Activated CD4-positive, alpha-beta memory T cell treated with anti-CD3 and anti-CD28 coated beads for 36 hours (primary cell): ENCODE measurements at regions not wholly inside any gene's neighbourhood (a gene's known extent, or its start where the extent isn't known, plus 50 kb on each side); places are given as distances from the start of the nearest gene placed in this dataset.
"Not testable (repeated sequence)": the region's sequence is repeated elsewhere in the genome, so short reads cannot be mapped to it uniquely, and the experiment has no call there.

Experiments
- CTCF ChIA-PET: fragments of 350-600 bp; sonication (Branson Sonifier 250); formaldehyde crosslinking; loops from one replicate; lab custom pipeline; 2021; ENCODE audit warnings: antibody characterized with exemption, inconsistent platforms; lab: Charles Lee
- POLR2A ChIA-PET: fragments of 350-600 bp; sonication (Branson Sonifier 250); formaldehyde crosslinking; loops from one replicate; lab custom pipeline; 2021; ENCODE audit warnings: antibody characterized with exemption; lab: Charles Lee
- DNase-seq: peaks from one replicate; pipeline ENCODE4 v3.0.0-alpha.2; 2020
- H3K27ac Mint-ChIP-seq: one replicate; pipeline ENCODE4 v1.8.0; 2021; ENCODE audit warnings: mixed read lengths
- H3K27me3 Mint-ChIP-seq: one replicate; pipeline ENCODE4 v1.8.0; 2021; ENCODE audit warnings: mixed read lengths
- H3K36me3 Mint-ChIP-seq: one replicate; pipeline ENCODE4 v1.8.0; 2021; ENCODE audit warnings: mixed read lengths
- H3K4me1 Mint-ChIP-seq: one replicate; pipeline ENCODE4 v1.8.0; 2021; ENCODE audit warnings: low read depth, mixed read lengths
- H3K4me3 Mint-ChIP-seq: one replicate; pipeline ENCODE4 v1.8.0; 2021; ENCODE audit warnings: mild to moderate bottlenecking, mixed read lengths
- H3K9me3 Mint-ChIP-seq: one replicate; pipeline ENCODE4 v1.8.0; 2021; ENCODE audit warnings: mixed read lengths
- intact Hi-C: fragments of 100-400 bp; cut with micrococcal nuclease; formaldehyde crosslinking; loops from one replicate; pipeline ENCODE4 v1.15.1; 2023

- Mint-ChIP-seq H3K4me3 (no peak overlapping the region), H3K27me3 (no peaks in the 10 kb centered on the region), H3K4me1 (no peaks in the 10 kb centered on the region), H3K36me3 (no peaks in the 10 kb centered on the region), H3K27ac (no peak overlapping the region), H3K9me3 (peaks cover 5% of the 10 kb centered on the region)
- DNase-seq, result no peak
- ChIA-PET POLR2A (no interaction called here), CTCF (no interaction called here)
- intact Hi-C loops, result no loop called here
These were observed 157.7 kb upstream of the TMEM132C start for GRCh38 chr12:128109236-128109635.

GRCh38 chr12:128109636-128110035 is 157.3 kb upstream of the TMEM132C start:
- CTCF ChIA-PET, result no interaction called here
- Mint-ChIP-seq H3K9me3 (peaks cover 2% of the 10 kb centered on the region), H3K27ac (no peak overlapping the region), H3K27me3 (no peaks in the 10 kb centered on the region), H3K36me3 (no peaks in the 10 kb centered on the region), H3K4me3 (no peak overlapping the region), H3K4me1 (no peaks in the 10 kb centered on the region)
- intact Hi-C loops, result no loop called here
- DNase-seq, result no peak
- POLR2A ChIA-PET, result no interaction called here

- Mint-ChIP-seq H3K27me3 (no peaks in the 10 kb centered on the region), H3K9me3 (peaks cover 2% of the 10 kb centered on the region), H3K4me3 (no peak overlapping the region), H3K27ac (no peak overlapping the region), H3K36me3 (no peaks in the 10 kb centered on the region), H3K4me1 (no peaks in the 10 kb centered on the region)
- DNase-seq, result no peak
- ChIA-PET CTCF (no interaction called here), POLR2A (interaction anchor here (0.6 kb wide), 1 partner anchor 28 kb away, joined by 4 read pairs; no protein-coding TSS in a partner anchor)
- intact Hi-C loops, result no loop called here
These were observed 155.6 kb upstream of the TMEM132C start for GRCh38 chr12:128111333-128111732.

- Mint-ChIP-seq H3K4me1 (no peaks in the 10 kb centered on the region), H3K4me3 (no peak overlapping the region), H3K36me3 (no peaks in the 10 kb centered on the region), H3K27me3 (no peaks in the 10 kb centered on the region), H3K27ac (no peak overlapping the region), H3K9me3 (peaks cover 2% of the 10 kb centered on the region)
- ChIA-PET CTCF (no interaction called here), POLR2A (no interaction called here)
- intact Hi-C loops, result no loop called here
- DNase-seq, result no peak
These were observed 155.0 kb upstream of the TMEM132C start for GRCh38 chr12:128111951-128112350.

- H3K9me3 Mint-ChIP-seq, H3K36me3 Mint-ChIP-seq, DNase-seq, H3K27me3 Mint-ChIP-seq, H3K27ac Mint-ChIP-seq, POLR2A ChIA-PET, CTCF ChIA-PET, intact Hi-C loops, H3K4me3 Mint-ChIP-seq, H3K4me1 Mint-ChIP-seq: not testable (repeated sequence)
These were observed 153.7 kb upstream of the TMEM132C start for GRCh38 chr12:128113250-128113649.

GRCh38 chr12:128114485-128114884 is 152.5 kb upstream of the TMEM132C start:
- POLR2A ChIA-PET, result no interaction called here
- no peak for DNase-seq
- CTCF ChIA-PET, result no interaction called here
- Mint-ChIP-seq H3K9me3 (peaks cover 7% of the 10 kb centered on the region), H3K27ac (no peak overlapping the region), H3K4me3 (no peak overlapping the region), H3K27me3 (no peaks in the 10 kb centered on the region), H3K36me3 (no peaks in the 10 kb centered on the region), H3K4me1 (no peaks in the 10 kb centered on the region)
- intact Hi-C loops, result no loop called here

- no peak overlapping the region for H3K27ac Mint-ChIP-seq
- H3K36me3 Mint-ChIP-seq, result no peaks in the 10 kb centered on the region
- H3K9me3 Mint-ChIP-seq, result peaks cover 7% of the 10 kb centered on the region
- CTCF ChIA-PET, result no interaction called here
- no peaks in the 10 kb centered on the region for H3K4me1 Mint-ChIP-seq
- intact Hi-C loops, result no loop called here
- no peak for DNase-seq
- POLR2A ChIA-PET, result no interaction called here
- no peak overlapping the region for H3K4me3 Mint-ChIP-seq
- no peaks in the 10 kb centered on the region for H3K27me3 Mint-ChIP-seq
These were observed 150.4 kb upstream of the TMEM132C start for GRCh38 chr12:128116537-128116936.

- no peak overlapping the region for H3K4me3 Mint-ChIP-seq
These were observed 146.9 kb upstream of the TMEM132C start for GRCh38 chr12:128120035-128120434.

GRCh38 chr12:128121424-128121823 is 145.5 kb upstream of the TMEM132C start:
- Mint-ChIP-seq H3K27me3 (no peaks in the 10 kb centered on the region), H3K4me1 (no peaks in the 10 kb centered on the region), H3K27ac (no peak overlapping the region), H3K4me3 (no peak overlapping the region), H3K36me3 (no peaks in the 10 kb centered on the region), H3K9me3 (peaks cover 8% of the 10 kb centered on the region)
- POLR2A ChIA-PET, result no interaction called here
- intact Hi-C loops, result no loop called here
- CTCF ChIA-PET, result no interaction called here
- no peak for DNase-seq

More at GRCh38 chr12:128120035-128120434, 146.9 kb upstream of the TMEM132C start:
- CTCF ChIA-PET, result no interaction called here
- intact Hi-C loops, result no loop called here
- H3K27ac Mint-ChIP-seq, result no peak overlapping the region
- peaks cover 8% of the 10 kb centered on the region for H3K9me3 Mint-ChIP-seq
- no peaks in the 10 kb centered on the region for H3K4me1 Mint-ChIP-seq
- H3K27me3 Mint-ChIP-seq, result no peaks in the 10 kb centered on the region
- POLR2A ChIA-PET, result no interaction called here
- no peaks in the 10 kb centered on the region for H3K36me3 Mint-ChIP-seq
- DNase-seq, result no peak

GRCh38 chr12:128123096-128123495 is 143.9 kb upstream of the TMEM132C start:
- POLR2A ChIA-PET, result no interaction called here
- no peak for DNase-seq
- CTCF ChIA-PET, result no interaction called here
- Mint-ChIP-seq H3K36me3 (no peaks in the 10 kb centered on the region), H3K27ac (no peak overlapping the region), H3K9me3 (peaks cover 3% of the 10 kb centered on the region), H3K4me3 (no peak overlapping the region), H3K4me1 (no peaks in the 10 kb centered on the region), H3K27me3 (no peaks in the 10 kb centered on the region)
- intact Hi-C loops, result no loop called here

GRCh38 chr12:128131955-128132354 is 135.0 kb upstream of the TMEM132C start:
- no peaks in the 10 kb centered on the region for H3K4me1 Mint-ChIP-seq
- H3K4me3 Mint-ChIP-seq, result no peak overlapping the region
- ChIA-PET CTCF (no interaction called here), POLR2A (no interaction called here)
- H3K36me3 Mint-ChIP-seq, result no peaks in the 10 kb centered on the region
- intact Hi-C loops, result no loop called here
- no peaks in the 10 kb centered on the region for H3K27me3 Mint-ChIP-seq
- no peaks in the 10 kb centered on the region for H3K9me3 Mint-ChIP-seq
- DNase-seq, result no peak
- H3K27ac Mint-ChIP-seq, result no peak overlapping the region

GRCh38 chr12:128133321-128134073 is 133.5 kb upstream of the TMEM132C start:
- H3K36me3 Mint-ChIP-seq, result no peaks in the 10 kb centered on the region
- no peaks in the 10 kb centered on the region for H3K27me3 Mint-ChIP-seq
- H3K4me1 Mint-ChIP-seq, result no peaks in the 10 kb centered on the region
- POLR2A ChIA-PET, result no interaction called here
- H3K4me3 Mint-ChIP-seq, result no peak overlapping the region
- no peak overlapping the region for H3K27ac Mint-ChIP-seq
- intact Hi-C loops, result no loop called here
- peaks cover under 1% of the 10 kb centered on the region for H3K9me3 Mint-ChIP-seq
- CTCF ChIA-PET, result no interaction called here
- no peak for DNase-seq

GRCh38 chr12:128137140-128137539 is 129.8 kb upstream of the TMEM132C start:
- ChIA-PET CTCF (no interaction called here), POLR2A (no interaction called here)
- H3K27ac Mint-ChIP-seq, result no peak overlapping the region
- H3K4me3 Mint-ChIP-seq, result no peak overlapping the region
- no peaks in the 10 kb centered on the region for H3K36me3 Mint-ChIP-seq
- no peak for DNase-seq
- H3K27me3 Mint-ChIP-seq, result no peaks in the 10 kb centered on the region
- intact Hi-C loops, result no loop called here
- no peaks in the 10 kb centered on the region for H3K4me1 Mint-ChIP-seq
- H3K9me3 Mint-ChIP-seq, result peaks cover 5% of the 10 kb centered on the region
